PFSK-1 (cell line): ENCODE measurements at regions not wholly inside any gene's neighbourhood (a gene's known extent, or its start where the extent isn't known, plus 50 kb on each side); places are given as distances from the start of the nearest gene placed in this dataset.

Experiments used
- FOXP2 ChIP-seq: optimal IDR thresholded peaks from 2 replicates; pipeline ENCODE3; 2011; ENCODE audit warnings: borderline replicate concordance, control low read depth, inconsistent platforms; ENCODE audit not compliant: insufficient read depth; ENCODE audit errors: extremely low read length, extremely low read depth
- POLR2AphosphoS5 ChIP-seq: IDR thresholded peaks from 2 replicates; pipeline ENCODE4 v1.6.1; 2012; ENCODE audit warnings: low read depth, mild to moderate bottlenecking, control low read depth, low read length, moderate library complexity
- SIN3A ChIP-seq: IDR thresholded peaks from 2 replicates; pipeline ENCODE4 v1.6.1; 2012; ENCODE audit warnings: mild to moderate bottlenecking, low read length, moderate library complexity, borderline replicate concordance; ENCODE audit not compliant: insufficient read depth
- TAF1 ChIP-seq: IDR thresholded peaks from 2 replicates; pipeline ENCODE4 v1.6.1; 2012; ENCODE audit warnings: low read length, control low read depth, borderline replicate concordance; ENCODE audit not compliant: insufficient read depth
- TF ChIP-seq, protein P1 (sequence below), 2 experiments: IDR thresholded peaks; 2 replicates each; pipeline versions ENCODE4 v1.6.1 to v1.8.0; 2011 to 2012; ENCODE audit warnings: low read depth in 2 of 2, low read length in 2 of 2, control low read depth in 1 of 2, inconsistent platforms in 1 of 2, mild to moderate bottlenecking in 1 of 2, moderate library complexity in 1 of 2; ENCODE audit not compliant: insufficient read depth in 1 of 2

GRCh38 chr13:72004246-72004645 is 137.2 kb upstream of the DACH1 start:
- no peak for TF ChIP-seq FOXP2
- TF ChIP-seq, protein P1, sequence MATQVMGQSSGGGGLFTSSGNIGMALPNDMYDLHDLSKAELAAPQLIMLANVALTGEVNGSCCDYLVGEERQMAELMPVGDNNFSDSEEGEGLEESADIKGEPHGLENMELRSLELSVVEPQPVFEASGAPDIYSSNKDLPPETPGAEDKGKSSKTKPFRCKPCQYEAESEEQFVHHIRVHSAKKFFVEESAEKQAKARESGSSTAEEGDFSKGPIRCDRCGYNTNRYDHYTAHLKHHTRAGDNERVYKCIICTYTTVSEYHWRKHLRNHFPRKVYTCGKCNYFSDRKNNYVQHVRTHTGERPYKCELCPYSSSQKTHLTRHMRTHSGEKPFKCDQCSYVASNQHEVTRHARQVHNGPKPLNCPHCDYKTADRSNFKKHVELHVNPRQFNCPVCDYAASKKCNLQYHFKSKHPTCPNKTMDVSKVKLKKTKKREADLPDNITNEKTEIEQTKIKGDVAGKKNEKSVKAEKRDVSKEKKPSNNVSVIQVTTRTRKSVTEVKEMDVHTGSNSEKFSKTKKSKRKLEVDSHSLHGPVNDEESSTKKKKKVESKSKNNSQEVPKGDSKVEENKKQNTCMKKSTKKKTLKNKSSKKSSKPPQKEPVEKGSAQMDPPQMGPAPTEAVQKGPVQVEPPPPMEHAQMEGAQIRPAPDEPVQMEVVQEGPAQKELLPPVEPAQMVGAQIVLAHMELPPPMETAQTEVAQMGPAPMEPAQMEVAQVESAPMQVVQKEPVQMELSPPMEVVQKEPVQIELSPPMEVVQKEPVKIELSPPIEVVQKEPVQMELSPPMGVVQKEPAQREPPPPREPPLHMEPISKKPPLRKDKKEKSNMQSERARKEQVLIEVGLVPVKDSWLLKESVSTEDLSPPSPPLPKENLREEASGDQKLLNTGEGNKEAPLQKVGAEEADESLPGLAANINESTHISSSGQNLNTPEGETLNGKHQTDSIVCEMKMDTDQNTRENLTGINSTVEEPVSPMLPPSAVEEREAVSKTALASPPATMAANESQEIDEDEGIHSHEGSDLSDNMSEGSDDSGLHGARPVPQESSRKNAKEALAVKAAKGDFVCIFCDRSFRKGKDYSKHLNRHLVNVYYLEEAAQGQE (IDR thresholded peaks at IDR 0.05; ENCODE audit: insufficient read depth in 1 of 2, low read depth in 2 of 2, low read length in 2 of 2): no peak
- TF ChIP-seq SIN3A: no peak
- no peak for TF ChIP-seq POLR2AphosphoS5
- TF ChIP-seq TAF1: no peak

- TF ChIP-seq TAF1: no peak
- TF ChIP-seq, protein P1 (IDR thresholded peaks at IDR 0.05; ENCODE audit: insufficient read depth in 1 of 2, low read depth in 2 of 2, low read length in 2 of 2): no peak
- no peak for TF ChIP-seq POLR2AphosphoS5
- no peak for TF ChIP-seq FOXP2
- no peak for TF ChIP-seq SIN3A
These were observed 131.2 kb upstream of the DACH1 start for GRCh38 chr13:71998223-71998622.

- no peak for TF ChIP-seq SIN3A
- no peak for TF ChIP-seq TAF1
- no peak for TF ChIP-seq FOXP2
These were observed 112.6 kb upstream of the DACH1 start for GRCh38 chr13:71979616-71980015.

DNA sequence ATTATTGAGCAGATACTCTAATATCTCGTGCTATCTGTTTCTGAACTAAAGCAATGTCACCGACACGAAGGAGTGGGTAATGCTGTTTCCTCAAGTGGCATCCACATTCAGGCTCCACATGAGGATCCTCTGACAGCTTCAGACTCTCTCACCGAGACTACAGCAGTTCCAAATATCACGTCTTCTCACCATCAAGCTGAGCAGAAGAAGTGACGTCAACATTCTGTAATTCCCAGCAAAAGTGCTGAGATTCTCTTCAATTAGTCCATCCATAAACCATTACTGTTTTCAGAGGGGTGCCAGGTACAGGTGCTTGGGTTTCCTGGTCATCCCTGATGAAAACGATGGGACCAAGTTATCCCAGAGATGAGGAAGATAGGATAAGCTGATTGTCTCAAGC is 110.0 kb upstream of the DACH1 start:
- TF ChIP-seq, protein P1 (IDR thresholded peaks at IDR 0.05; ENCODE audit: insufficient read depth in 1 of 2, low read depth in 2 of 2, low read length in 2 of 2): no peak
- TF ChIP-seq FOXP2: no peak
- no peak for TF ChIP-seq TAF1
- no peak for TF ChIP-seq POLR2AphosphoS5
- TF ChIP-seq SIN3A: no peak

GRCh38 chr13:71967990-71968389 is 101.0 kb upstream of the DACH1 start:
- TF ChIP-seq SIN3A (no peak), FOXP2 (no peak), POLR2AphosphoS5 (no peak), TAF1 (no peak)
- TF ChIP-seq, protein P1 (IDR thresholded peaks at IDR 0.05; ENCODE audit: insufficient read depth in 1 of 2, low read depth in 2 of 2, low read length in 2 of 2): no peak
